ENCODE measurements at regions not wholly inside any gene's neighbourhood (a gene's known extent, or its start where the extent isn't known, plus 50 kb on each side); places are given as distances from the start of the nearest gene placed in this dataset.

- Histone ChIP-seq H3K9me3 (ENCODE audit: control insufficient read depth, low read depth, low read length) (peaks cover 8% of the 10 kb centered on the region), H2AFZ (ENCODE audit: control insufficient read depth, low read length) (no peak overlapping the region), H3K27me3 (ENCODE audit: control insufficient read depth, extremely low read depth, insufficient read depth, low read length) (no peaks in the 10 kb centered on the region), H3K9ac (ENCODE audit: control insufficient read depth, extremely low read depth, insufficient read depth, low read length) (no peak overlapping the region), H3K4me2 (ENCODE audit: control insufficient read depth, extremely low read depth, insufficient read depth, low read depth, low read length) (no peak overlapping the region), H3K36me3 (ENCODE audit: control insufficient read depth in 2 of 2, extremely low read depth in 1 of 2, insufficient read depth in 2 of 2, low read length in 2 of 2) (no peaks in the 10 kb centered on the region), H4K20me1 (ENCODE audit: control insufficient read depth, extremely low read depth, insufficient read depth, low read length) (no peaks in the 10 kb centered on the region), H3K27ac (ENCODE audit: control insufficient read depth, insufficient read depth, low read length) (no peak overlapping the region), H3K4me3 (ENCODE audit: control insufficient read depth in 2 of 3, extremely low read depth in 1 of 3, insufficient read depth in 2 of 3, low read depth in 1 of 3, low read length in 3 of 3) (no peak overlapping the region), H3K9me1 (ENCODE audit: control insufficient read depth, extremely low read depth, insufficient read depth, low read length) (no peaks in the 10 kb centered on the region), H3K79me2 (ENCODE audit: control insufficient read depth, insufficient read depth, low read length) (no peaks in the 10 kb centered on the region), H3K4me1 (ENCODE audit: control insufficient read depth, extremely low read depth, insufficient read depth, low read length) (no peaks in the 10 kb centered on the region)
- TF ChIP-seq CTCF (optimal IDR thresholded peaks at IDR 0.05 in 1 of 3, IDR thresholded peaks at IDR 0.05 in 1 of 3, conservative IDR thresholded peaks at IDR 0.05 in 1 of 3; ENCODE audit: extremely low read depth in 1 of 3, insufficient read depth in 2 of 3, low read length in 3 of 3) (no peak), EZH2 (IDR thresholded peaks at IDR 0.05; ENCODE audit: low read length) (no peak)
- FAIRE-seq (no peak), DNase-seq (ENCODE audit: low read depth, low spot score) (no peak)
- dilution Hi-C loops (cut with MboI; ENCODE audit: extremely low pct_ligation_motif_present, low sequenced_read_pairs): no loop called here
Observed at GRCh38 chr7:145005601-145006000, 169.7 kb upstream of the TPK1 start.

GRCh38 chr7:144997512-144997911 lies 161.7 kb upstream of the TPK1 start:
- no peak for FAIRE-seq
- dilution Hi-C loops (cut with MboI; ENCODE audit: extremely low pct_ligation_motif_present, low sequenced_read_pairs): no loop called here
- no peaks in the 10 kb centered on the region for H3K36me3 ChIP-seq (ENCODE audit: control insufficient read depth in 2 of 2, extremely low read depth in 1 of 2, insufficient read depth in 2 of 2, low read length in 2 of 2)
- H3K79me2 ChIP-seq (ENCODE audit: control insufficient read depth, insufficient read depth, low read length): no peaks in the 10 kb centered on the region
- no peak overlapping the region for H3K9ac ChIP-seq (ENCODE audit: control insufficient read depth, extremely low read depth, insufficient read depth, low read length)
- TF ChIP-seq EZH2 (IDR thresholded peaks at IDR 0.05; ENCODE audit: low read length) (no peak), CTCF (optimal IDR thresholded peaks at IDR 0.05 in 1 of 3, IDR thresholded peaks at IDR 0.05 in 1 of 3, conservative IDR thresholded peaks at IDR 0.05 in 1 of 3; ENCODE audit: extremely low read depth in 1 of 3, insufficient read depth in 2 of 3, low read length in 3 of 3) (no peak)
- H3K4me3 ChIP-seq (ENCODE audit: control insufficient read depth in 2 of 3, extremely low read depth in 1 of 3, insufficient read depth in 2 of 3, low read depth in 1 of 3, low read length in 3 of 3): no peak overlapping the region
- H2AFZ ChIP-seq (ENCODE audit: control insufficient read depth, low read length): no peak overlapping the region
- H3K9me3 ChIP-seq (ENCODE audit: control insufficient read depth, low read depth, low read length): peaks cover 6% of the 10 kb centered on the region
- H3K27me3 ChIP-seq (ENCODE audit: control insufficient read depth, extremely low read depth, insufficient read depth, low read length): no peaks in the 10 kb centered on the region
- H3K9me1 ChIP-seq (ENCODE audit: control insufficient read depth, extremely low read depth, insufficient read depth, low read length): no peaks in the 10 kb centered on the region
- H3K4me2 ChIP-seq (ENCODE audit: control insufficient read depth, extremely low read depth, insufficient read depth, low read depth, low read length): no peak overlapping the region
- H4K20me1 ChIP-seq (ENCODE audit: control insufficient read depth, extremely low read depth, insufficient read depth, low read length): no peaks in the 10 kb centered on the region
- no peak for DNase-seq (ENCODE audit: low read depth, low spot score)
- no peak overlapping the region for H3K27ac ChIP-seq (ENCODE audit: control insufficient read depth, insufficient read depth, low read length)
- H3K4me1 ChIP-seq (ENCODE audit: control insufficient read depth, extremely low read depth, insufficient read depth, low read length): no peaks in the 10 kb centered on the region

Measured in keratinocyte (primary cell).